HG02610 (cell line): ENCODE measurements at regions not wholly inside any gene's neighbourhood (a gene's known extent, or its start where the extent isn't known, plus 50 kb on each side); places are given as distances from the start of the nearest gene placed in this dataset.

Source experiments
- ATAC-seq: cut with Tn5 transposase; IDR thresholded peaks from one replicate; pipeline ENCODE4 v1.9.1; 2021; ENCODE audit warnings: mild to moderate bottlenecking, moderate library complexity; ENCODE audit not compliant: unreplicated experiment

GRCh38 chr6:103231181-103231580 lies 1628.5 kb downstream of the HACE1 start:
- no peak for ATAC-seq

DNA sequence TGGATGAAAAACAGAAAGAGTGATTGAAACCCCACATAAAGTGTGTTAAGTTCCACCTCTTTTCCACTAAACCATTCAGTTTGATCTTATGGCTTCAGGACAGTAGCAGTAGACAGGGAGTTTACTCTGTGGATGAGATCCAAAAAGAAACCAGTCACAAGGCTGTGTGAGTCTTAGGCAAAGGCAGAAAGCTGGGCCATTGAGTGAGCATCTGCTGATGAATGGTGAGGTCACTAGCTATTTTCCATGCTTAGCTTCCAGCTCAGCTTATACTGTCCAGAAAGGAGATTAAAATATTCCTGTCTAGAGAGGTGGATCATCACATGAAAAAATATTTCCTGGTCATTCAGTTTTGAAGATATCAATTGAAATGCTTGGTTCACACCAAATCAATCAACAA lies 1643.9 kb downstream of the HACE1 start:
- ATAC-seq = no peak

DNA sequence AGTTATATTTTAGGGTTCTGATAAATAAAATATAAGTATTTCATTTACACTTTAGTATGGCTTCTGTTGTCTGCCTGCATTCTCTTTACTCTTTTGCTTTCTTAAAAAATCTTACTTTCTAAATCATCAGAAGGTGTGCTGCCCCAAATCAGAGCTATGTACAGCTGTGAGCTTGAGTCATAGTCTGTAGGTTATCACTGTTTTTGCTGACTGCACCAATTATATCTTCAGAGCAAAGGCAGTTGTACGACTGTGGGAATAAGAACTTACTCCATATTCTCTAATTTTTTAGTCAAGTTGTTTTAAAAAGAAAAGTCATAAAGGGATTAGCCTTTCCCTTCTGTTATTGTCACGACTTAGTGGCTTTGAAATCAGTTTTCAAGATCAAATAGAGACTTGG lies 1649.0 kb downstream of the HACE1 start:
- no peak for ATAC-seq

DNA sequence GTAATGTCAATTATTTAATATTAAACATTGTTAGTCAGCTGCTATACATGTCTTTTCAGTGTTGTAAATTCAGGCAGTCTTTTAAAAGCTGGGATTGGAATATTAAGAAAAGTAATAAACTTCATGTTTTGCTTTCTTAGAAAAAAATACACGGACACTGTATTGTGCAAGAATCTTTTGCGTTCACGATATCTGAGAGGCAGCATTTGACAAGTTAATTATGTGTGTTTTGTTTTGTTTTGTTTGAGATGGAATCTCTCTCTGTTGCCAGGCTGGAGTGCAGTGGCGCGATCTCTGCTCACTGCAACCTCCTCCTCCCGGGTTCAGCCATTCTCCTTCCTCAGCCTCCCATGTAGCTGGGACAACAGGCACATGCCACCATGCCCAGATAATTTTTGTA lies 1661.3 kb downstream of the HACE1 start:
- no peak for ATAC-seq

- ATAC-seq = peak; percentile 64
Measured at GRCh38 chr6:103193413-103193812, 1666.3 kb downstream of the HACE1 start.

- no peak for ATAC-seq
Measured at GRCh38 chr6:103191391-103192093, 1668.2 kb downstream of the HACE1 start.

GRCh38 chr6:103184776-103185175 lies 1674.9 kb downstream of the HACE1 start:
- no peak for ATAC-seq

DNA sequence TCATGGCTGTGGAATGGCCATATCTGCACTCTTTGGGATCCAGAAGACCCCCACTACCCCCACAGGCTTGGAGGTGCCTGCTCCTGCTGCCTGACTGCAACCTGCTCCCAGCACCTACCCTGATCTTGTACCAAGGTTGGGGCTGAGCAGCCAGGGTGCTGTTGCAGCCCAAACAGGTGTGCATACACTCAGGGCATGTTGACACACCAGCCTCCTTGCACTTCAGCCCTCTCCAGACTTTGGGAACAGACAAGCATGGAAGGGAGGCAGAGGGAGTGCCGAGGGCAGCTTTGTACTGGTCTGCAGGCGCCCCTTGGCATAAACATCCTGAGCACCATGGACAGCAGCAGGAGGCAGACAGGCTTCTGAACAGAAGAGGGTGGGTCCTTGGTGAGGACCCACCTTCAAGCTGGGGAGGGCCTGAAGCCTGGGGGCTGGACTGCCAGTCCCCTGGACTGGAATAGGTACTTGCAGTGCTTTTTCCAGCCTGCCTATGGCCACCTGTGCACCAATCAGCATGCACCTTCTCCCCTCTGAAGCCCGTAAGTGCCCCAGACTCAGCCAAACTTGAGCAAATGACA lies 1675.8 kb downstream of the HACE1 start:
- ATAC-seq = no peak

DNA sequence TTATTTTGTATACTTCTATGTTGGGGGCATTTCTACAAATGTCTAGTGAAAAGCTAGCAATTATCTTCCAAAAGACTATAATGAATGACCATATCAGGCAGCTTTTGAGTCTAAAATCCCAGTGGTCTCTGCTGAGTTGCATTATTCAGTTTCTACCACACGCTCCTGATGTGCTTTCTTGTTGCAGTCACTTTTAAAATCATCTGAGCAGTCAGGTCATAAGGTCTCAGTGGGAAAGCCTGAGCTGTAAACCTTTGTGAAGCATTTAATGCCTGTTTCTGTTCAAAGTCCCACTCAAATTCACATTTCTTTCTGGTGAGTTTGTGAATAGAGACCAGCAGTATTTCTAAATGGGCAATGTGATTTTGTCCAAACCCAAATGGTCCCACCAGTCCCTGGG lies 1681.5 kb downstream of the HACE1 start:
- ATAC-seq = no peak

DNA sequence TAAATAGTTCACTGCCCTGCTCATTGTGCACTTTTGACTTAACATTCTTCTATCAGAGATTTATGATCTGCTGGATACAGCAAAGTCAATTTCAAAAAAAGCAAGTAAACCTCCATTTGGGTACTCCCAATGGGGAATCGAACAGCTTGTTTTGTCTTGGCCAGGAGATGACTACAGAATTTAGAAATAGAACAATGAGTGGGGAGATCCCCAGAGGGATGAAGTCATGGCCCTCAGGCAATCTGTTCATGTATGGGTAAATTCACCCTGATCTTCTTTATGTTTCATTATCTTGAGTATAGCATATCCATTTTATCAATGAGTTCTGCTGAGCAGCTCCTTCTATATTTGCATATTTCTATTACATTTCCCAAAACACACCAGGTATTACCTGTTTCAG lies 1681.9 kb downstream of the HACE1 start:
- ATAC-seq = no peak

DNA sequence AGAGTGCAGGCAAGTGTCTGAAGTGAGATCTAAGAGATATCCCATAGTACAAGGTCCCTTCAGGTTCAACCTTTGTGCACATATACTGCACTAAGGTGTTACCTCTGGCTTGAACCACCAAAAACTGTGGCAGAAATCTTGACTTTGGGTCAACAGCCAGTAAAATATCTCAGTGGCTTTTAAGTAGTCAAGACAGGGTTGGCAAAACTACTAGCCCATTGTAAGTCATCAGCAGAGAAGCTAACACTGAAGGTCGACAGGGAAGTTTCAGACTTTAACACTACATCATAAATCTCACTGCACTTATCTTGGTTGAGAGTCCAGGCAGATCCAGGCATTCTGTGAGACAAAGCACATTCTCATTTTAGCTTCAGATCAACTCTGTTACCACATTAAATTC lies 1684.7 kb downstream of the HACE1 start:
- no peak for ATAC-seq

GRCh38 chr6:103167345-103168071 lies 1692.2 kb downstream of the HACE1 start:
- no peak for ATAC-seq

- no peak for ATAC-seq
Measured at GRCh38 chr6:103154779-103155572, 1704.7 kb downstream of the HACE1 start.

DNA sequence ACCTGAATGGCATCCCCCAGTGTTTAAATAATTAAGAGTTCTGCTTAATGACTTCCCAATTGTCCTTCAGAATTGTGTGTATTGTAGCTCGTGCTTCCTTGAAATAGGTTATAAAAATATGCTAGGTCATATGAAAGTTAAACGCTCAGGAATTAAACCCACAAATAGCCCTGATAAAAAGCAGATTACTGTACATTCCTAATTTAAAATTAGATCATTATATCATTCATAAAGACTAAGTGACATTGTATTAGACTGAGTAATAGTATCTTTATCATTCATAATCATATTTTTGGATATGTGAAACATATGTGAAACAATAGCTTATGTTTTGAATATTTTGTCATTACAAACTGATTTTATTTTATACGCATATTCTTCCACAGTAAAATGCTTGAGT lies 1706.7 kb downstream of the HACE1 start:
- ATAC-seq = no peak

- no peak for ATAC-seq
Measured at GRCh38 chr6:103142902-103143301, 1716.8 kb downstream of the HACE1 start.

DNA sequence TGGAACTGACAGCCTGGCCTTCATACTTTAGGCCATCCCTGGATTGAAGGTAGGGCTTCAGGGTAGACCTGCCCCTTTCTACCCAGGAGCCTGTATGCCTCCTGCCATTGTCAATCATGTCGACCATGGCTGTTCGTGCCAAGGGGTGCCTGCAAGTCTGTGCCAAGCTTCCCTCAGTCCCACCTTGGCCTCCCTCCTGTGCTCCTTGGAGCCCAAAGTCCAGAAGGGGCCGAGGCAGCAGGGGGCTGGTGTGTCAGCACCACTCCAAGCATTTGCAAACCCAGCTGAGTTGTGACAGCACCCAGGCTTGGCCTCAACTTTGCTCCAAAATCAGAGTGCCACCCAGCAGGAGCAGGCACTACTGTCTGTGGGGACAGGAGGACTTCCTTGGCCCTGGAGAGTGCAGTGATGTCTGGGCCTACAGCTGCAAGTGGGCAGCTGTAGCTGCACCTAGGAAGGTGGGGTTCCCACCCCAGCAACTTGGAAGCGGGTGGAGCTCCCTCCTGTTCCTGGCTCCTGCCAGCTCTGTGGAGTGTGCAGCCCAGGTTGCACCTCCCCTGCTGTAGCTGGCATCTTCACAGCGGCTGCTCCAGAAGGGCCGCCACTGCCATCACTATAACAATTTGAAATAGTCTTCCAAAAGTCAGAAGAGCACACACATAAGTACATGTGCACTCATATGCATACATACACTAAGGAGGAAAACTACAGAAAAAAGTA lies 1719.3 kb downstream of the HACE1 start:
- no peak for ATAC-seq

GRCh38 chr6:103139377-103139776 lies 1720.3 kb downstream of the HACE1 start:
- no peak for ATAC-seq

DNA sequence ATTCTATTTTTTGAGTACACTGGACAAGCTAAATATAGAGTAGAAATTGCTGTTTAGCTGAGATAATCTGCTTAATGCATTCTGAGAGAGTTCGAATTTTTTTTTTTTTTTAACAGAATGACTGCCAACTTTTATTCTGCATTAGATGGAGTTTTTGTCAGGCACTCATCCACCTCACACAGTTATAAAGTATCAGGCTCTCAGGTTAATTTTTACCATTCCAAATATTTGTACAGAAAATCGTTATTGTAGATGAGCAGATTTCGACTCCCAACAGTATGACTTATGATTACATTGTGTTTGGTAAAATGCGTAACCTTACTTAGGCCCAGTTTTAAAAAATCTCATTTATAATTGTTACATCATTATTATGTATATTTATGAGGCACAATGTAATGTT lies 1731.0 kb downstream of the GRIK2 start:
- ATAC-seq = no peak

GRCh38 chr6:103122766-103123601 lies 1729.5 kb downstream of the GRIK2 start:
- ATAC-seq = peak; percentile 85

DNA sequence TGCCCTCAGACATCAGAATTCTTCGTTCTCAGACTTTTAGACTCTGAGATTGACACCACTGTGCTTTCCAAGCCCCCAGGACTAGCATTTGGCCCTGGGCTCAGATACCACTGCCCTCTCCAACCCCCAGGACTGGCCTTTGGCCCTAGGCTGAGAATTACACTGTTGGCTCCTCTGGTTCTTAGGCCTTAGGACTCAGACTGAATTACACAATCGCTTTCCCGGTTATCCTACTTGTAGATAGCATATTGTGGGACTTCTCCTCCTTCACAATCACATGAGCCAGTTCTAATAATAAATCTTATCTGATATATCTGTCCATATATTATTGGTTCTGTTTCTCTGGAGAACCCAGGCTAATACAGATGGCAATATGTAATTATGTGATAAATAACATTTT lies 1725.5 kb downstream of the GRIK2 start:
- no peak for ATAC-seq
